ENCODE measurements at regions not wholly inside any gene's neighbourhood (a gene's known extent, or its start where the extent isn't known, plus 50 kb on each side); places are given as distances from the start of the nearest gene placed in this dataset.
"Not testable (repeated sequence)": the region's sequence is repeated elsewhere in the genome, so short reads cannot be mapped to it uniquely, and the experiment has no call there.

- no peak for DNase-seq
Measured at GRCh38 chr4:112770114-112770513, 133.2 kb downstream of the LARP7 start.

DNA sequence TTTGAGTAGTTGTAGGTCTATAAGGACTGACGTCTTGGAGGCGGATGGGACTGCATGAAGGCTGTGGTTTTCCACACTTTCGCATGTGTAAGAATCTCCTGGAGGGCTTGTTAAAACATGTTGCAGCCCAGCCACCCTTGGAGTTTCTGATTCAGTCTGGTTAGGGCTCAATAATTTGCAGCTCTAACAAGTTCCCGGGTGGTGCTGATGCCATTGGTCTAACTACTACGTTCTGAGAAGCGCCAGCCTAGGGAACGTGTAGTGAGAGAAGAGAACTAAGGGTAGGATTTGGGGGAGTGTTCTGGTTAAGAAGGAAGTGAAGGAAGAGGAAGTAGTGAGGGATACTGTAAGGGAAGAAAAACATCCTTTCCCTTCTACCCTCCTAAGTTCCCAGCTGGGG lies 138.9 kb downstream of the LARP7 start:
- no peak for DNase-seq

- DNase-seq = no peak
Measured at GRCh38 chr4:112776535-112776934, 139.6 kb downstream of the LARP7 start.

- DNase-seq = no peak
Measured at GRCh38 chr4:112778520-112778919, 141.6 kb downstream of the LARP7 start.

- no peak for DNase-seq
Measured at GRCh38 chr4:112793033-112793432, 156.1 kb downstream of the LARP7 start.

DNA sequence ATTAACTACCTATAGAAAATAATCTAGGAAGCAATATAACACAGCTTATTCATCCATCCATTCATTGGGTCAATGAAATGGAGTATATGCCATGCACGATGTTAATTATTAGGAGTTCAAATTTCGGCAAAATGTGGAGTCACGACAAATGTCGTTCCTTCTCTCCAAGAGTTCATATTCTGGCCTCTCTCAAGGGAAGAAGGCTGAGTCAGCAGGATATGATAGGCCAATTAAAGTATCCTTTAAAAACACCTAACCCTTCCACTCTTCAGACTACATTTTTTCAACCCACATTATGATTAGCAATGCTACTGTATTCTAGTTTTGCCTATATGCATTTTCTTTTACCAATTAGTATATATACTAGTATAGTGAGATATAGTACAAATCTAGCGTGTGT lies 163.1 kb downstream of the LARP7 start:
- no peak for DNase-seq

- DNase-seq = no peak
Measured at GRCh38 chr4:112801341-112801740, 164.4 kb downstream of the LARP7 start.

GRCh38 chr4:112802780-112803179 lies 165.8 kb downstream of the LARP7 start:
- no peak for DNase-seq

DNA sequence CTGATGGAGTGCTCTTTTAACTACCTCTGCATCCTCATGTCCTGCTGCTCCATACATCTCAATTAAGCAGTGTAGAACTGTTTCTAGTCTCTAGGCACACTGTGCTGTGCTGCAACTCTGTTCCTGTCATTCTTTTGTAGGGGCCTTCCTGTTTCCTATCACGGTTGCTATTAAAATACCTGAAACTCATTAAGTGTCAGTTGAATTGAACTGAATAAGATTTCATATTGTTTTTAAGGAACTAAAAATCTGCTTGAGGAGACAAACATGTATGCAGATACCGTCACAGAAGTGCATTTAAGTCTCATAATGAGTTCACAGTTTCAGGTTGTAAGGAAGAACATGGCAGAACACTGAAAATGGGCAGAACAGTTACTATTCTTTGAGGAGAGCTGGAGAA lies 170.1 kb downstream of the LARP7 start:
- DNase-seq = no peak

DNA sequence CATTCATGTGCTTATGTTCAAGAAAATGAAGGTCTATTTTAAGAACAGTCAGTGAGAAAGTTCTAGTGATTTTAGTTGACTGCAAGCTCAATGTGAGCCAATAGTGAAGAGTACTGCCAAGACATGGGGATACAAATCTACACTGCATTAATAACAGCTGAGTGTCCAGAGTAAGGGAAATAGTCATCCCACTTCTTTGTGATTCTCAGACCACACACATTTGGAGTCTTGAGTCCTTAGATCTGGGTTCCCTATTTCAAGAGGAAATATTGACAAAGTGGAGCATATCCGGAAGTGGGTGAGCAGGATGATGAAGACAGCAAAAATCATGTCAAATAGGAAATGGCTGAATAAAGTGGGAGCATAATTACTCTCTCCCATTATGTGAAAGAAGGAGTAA lies 171.1 kb downstream of the LARP7 start:
- no peak for DNase-seq

GRCh38 chr4:112813790-112814189 lies 176.8 kb downstream of the LARP7 start:
- DNase-seq = no peak

DNA sequence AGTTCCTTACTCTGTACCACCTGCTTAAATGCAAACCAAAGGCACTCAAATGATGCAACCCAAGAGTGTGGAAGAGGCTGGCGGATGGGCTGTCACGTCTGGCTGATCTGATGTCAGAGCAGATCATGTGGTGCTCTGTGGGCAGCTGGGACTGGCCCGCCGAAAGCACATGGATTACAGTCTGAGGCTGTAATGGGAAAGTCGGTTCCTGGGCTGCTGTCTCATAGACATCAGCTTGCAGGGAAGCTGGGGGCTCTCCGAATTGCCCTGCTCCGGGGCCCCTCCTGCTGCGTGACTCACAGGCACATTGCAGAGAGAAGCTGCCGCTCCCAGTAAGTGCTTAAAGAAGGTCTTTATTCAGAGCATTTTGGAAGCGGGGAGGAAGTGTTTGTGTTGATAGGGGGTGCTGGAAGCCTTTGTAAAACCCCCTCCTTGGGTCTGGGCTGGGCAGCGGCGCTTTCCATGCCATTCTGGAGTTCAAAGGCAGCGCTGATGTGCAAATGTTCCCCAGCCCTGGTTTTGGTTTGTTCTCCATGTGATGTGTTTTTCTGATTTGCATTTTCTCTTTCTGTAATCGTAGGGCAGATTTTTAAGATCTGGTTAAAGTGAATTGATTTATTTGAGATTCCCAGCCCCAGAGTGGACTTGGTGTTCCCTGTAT lies 181.1 kb downstream of the LARP7 start:
- DNase-seq = peak; percentile 36 to 95 (median 84)

DNA sequence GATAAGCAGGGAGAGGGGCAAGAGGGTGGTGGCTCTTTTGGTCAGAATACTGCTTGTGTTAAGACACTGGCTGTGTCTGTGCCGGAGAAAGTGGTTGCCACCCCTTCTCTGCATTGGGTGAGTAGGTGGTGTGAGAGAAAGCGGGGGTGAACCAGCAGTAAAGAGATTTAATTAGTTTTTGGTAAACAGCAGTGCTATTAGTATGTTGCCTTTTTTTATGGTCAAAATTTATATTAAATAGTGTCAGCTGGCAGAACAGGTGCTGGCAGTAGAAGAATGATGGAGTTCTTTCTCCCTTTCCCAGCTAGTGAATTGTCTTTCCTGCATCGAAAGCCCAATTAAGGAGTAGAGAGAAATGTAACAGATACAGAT lies 181.6 kb downstream of the LARP7 start:
- peak in 39 of 58 donors; percentile 4 to 70 (median 38) for DNase-seq

GRCh38 chr4:112819729-112820128 lies 182.8 kb downstream of the LARP7 start:
- no peak for DNase-seq

- DNase-seq = no peak
Measured at GRCh38 chr4:112823156-112823555, 186.2 kb downstream of the LARP7 start.

DNA sequence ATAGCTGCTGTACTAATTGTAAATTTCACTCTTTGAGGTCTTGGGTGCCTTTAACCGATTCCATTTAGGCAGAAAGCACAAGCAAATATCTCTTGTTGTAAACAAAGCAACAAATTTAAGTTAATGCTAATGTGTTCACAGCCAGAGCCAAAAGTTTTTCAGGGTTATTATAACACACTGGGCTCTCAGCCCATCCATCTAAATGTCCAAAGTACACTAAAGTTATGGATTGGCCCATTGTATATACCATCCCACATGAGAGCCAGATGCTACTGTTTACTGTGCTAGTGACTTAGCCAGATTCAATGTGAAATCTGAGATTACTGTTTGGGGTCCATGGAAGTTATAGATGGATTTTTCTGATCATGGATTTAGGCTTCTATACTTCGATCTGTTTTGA lies 186.7 kb downstream of the LARP7 start:
- DNase-seq = no peak

GRCh38 chr4:112830753-112831386 lies 193.9 kb downstream of the LARP7 start:
- DNase-seq = no peak

GRCh38 chr4:112832493-112832892 lies 195.6 kb downstream of the LARP7 start:
- no peak for DNase-seq

- no peak for DNase-seq
Measured at GRCh38 chr4:112836895-112837294, 200.0 kb downstream of the LARP7 start.

DNA sequence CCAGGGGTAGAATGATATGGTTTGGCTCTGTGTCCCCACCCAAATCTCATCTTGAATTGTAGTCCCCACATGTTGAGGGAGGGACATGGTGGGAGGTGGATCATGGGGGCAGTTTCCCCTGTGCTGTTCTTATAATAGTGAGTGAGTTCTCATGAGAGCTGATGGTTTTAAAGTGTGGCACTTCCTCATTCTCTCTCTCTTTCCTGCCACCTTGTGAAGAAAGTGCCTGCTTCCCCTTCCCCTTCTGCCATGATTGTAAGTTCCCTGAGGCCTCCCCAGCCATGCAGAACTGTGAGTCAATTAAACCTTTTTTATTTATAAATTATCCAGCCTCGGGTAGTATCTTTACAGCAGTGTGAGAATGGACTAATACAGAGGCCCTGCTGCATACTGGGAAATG lies 201.1 kb downstream of the LARP7 start:
- DNase-seq = not testable (repeated sequence)

DNA sequence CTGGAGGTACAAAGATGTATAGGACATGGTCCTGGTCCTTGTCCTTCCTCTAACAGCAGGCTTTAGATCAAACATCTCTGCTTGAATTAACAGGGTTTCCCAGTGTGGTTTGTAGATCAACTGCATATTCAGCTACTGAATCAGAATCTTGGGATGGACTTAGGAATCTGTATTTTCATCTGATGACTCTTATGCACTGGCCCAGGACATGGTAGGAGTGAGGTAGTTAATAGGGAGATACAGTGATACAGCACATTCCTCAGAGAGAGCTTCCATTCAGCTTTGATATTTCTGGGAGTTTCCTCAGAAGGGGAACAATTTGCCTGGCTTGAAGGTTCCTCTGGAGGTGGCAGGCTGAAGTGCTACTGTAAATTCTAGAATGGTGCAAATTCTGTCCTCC lies 203.1 kb downstream of the LARP7 start:
- no peak for DNase-seq

DNA sequence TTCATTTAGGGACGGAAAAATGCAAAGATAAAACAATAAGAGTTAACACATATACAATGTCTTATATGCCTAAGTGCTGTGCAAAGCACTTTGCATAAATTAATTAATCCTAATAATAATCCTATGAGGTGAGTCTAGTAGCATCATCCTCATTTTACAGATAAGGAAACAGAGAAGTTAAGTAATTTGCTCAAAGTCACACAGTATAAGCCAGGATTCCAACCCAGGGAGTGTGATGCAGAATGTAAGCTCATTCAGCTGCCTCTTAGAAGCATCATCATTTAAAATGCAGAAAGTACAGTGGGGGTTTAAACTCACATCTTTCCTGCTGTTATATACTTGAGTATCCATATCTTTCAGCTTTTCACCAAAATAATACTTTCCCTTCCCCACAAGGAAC lies 203.7 kb downstream of the LARP7 start:
- no peak for DNase-seq

DNA sequence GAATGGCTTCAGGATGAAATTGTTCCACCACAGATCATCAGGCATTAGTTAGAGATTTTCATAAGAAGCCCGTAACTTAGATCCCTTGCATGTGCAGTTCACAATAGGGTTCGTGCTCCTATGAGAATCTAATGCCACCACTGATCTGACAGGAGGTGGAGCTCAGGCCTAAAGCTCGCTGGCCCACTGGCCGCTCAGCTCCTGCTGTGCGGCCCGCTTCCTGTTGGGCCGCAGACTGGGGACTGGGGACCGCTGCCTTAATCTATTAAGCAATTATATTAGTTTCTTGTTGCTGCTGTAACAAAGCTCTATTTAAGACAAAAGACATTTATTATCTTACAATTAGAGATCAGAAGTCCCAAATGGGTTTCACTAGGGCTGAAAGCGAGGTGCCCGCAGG lies 205.6 kb downstream of the LARP7 start:
- DNase-seq = no peak

- no peak for DNase-seq
Measured at GRCh38 chr4:112845386-112845785, 204.1 kb upstream of the ANK2 start.
